Right cardiac atrium (tissue), 5 donors: ENCODE measurements at regions not wholly inside any gene's neighbourhood (a gene's known extent, or its start where the extent isn't known, plus 50 kb on each side); places are given as distances from the start of the nearest gene placed in this dataset.

Source experiments
- ATAC-seq, 2 donors: fragments of 200-7000 bp; cut with Tn5 transposase; one replicate each; pipeline versions ENCODE4 v1.8.0 to v1.9.1; 2020; ENCODE audit warnings: moderate library complexity in 2 of 2, mild to moderate bottlenecking in 1 of 2
- DNase-seq, 3 donors: peaks; one replicate each; pipeline ENCODE4 v3.0.0-alpha.2; 2020
- H3K27ac ChIP-seq: one replicate; pipeline ENCODE4 v1.5.1; 2013; ENCODE audit warnings: mild to moderate bottlenecking, low read length, control low read depth, moderate library complexity
- H3K27me3 ChIP-seq: one replicate; pipeline ENCODE4 v1.6.1; 2013; ENCODE audit not compliant: control insufficient read depth, insufficient read depth
- H3K4me1 ChIP-seq: one replicate; pipeline ENCODE4 v1.6.1; 2013; ENCODE audit warnings: low read length; ENCODE audit not compliant: control insufficient read depth, insufficient read depth
- H3K4me3 ChIP-seq: one replicate; pipeline ENCODE4 v1.5.1; 2013; ENCODE audit warnings: low read length, control low read depth
- H3K9me3 ChIP-seq: one replicate; pipeline ENCODE4 v1.6.1; 2013; ENCODE audit warnings: low read length; ENCODE audit not compliant: control insufficient read depth
- WGBS: extraction: QIAGEN DNeasy Blood & Tissue Kit; methylation state at CpG from one replicate; pipeline ENCODE4 v1.1.7; 2013; 5-methylcytosine and 5-hydroxymethylcytosine counted together
- intact Hi-C, 4 donors: fragments of 100-400 bp; cut with DNase I; formaldehyde crosslinking; loops; one replicate each; pipeline versions ENCODE4 v1.11.0 to v1.14.0; 2022 to 2023
- donor health status: healthy with polysubstance abuse.
- donor health status: DM: no; HTN: yes; CAD: no.
- donor health status: DM: no; HTN: no; CAD: no.
- donor health status: DM: no; HTN: yes; CAD: no; lungs with severe emphysema.
- donor health status: DM: yes; HTN: yes; CAD: no.

GRCh38 chr2:75775311-75775823 is 64.7 kb upstream of the GCFC2 start:
- 62% methylated on average over 3 of the region's 3 CpGs for WGBS
- ATAC-seq, result no peak
- no peak for DNase-seq
- Histone ChIP-seq H3K27ac (no peak overlapping the region), H3K9me3 (no peaks in the 10 kb centered on the region), H3K27me3 (no peaks in the 10 kb centered on the region), H3K4me1 (no peaks in the 10 kb centered on the region), H3K4me3 (no peak overlapping the region)
- intact Hi-C loops, result no loop called here

- WGBS, result 39% methylated on average over 5 of the region's 5 CpGs
- DNase-seq, result no peak
- intact Hi-C loops, result no loop called here
- no peaks in the 10 kb centered on the region for H3K9me3 ChIP-seq
- H3K27ac ChIP-seq, result no peak overlapping the region
- no peak for ATAC-seq
- H3K4me3 ChIP-seq, result no peak overlapping the region
- H3K27me3 ChIP-seq, result no peaks in the 10 kb centered on the region
- H3K4me1 ChIP-seq, result no peaks in the 10 kb centered on the region
Measured at GRCh38 chr2:75772908-75773630, 62.4 kb upstream of the GCFC2 start.

- no peak for ATAC-seq
- no peak for DNase-seq
- Histone ChIP-seq H3K9me3 (no peaks in the 10 kb centered on the region), H3K4me1 (no peaks in the 10 kb centered on the region), H3K4me3 (no peak overlapping the region), H3K27me3 (no peaks in the 10 kb centered on the region), H3K27ac (no peak overlapping the region)
- intact Hi-C loops, result no loop called here
- WGBS, result 78% methylated on average over 1 of the region's 1 CpG
Measured at GRCh38 chr2:75765798-75766197, 55.1 kb upstream of the GCFC2 start.

- H3K27ac ChIP-seq, result no peak overlapping the region
- intact Hi-C loops, result no loop called here
- H3K9me3 ChIP-seq, result no peaks in the 10 kb centered on the region
- no peak for ATAC-seq
- DNase-seq, result no peak
- H3K27me3 ChIP-seq, result no peaks in the 10 kb centered on the region
- H3K4me3 ChIP-seq, result no peak overlapping the region
- 39% methylated on average over 3 of the region's 3 CpGs for WGBS
- no peaks in the 10 kb centered on the region for H3K4me1 ChIP-seq
Measured at GRCh38 chr2:75764611-75765010, 53.9 kb upstream of the GCFC2 start.
